NCI-H1417 (cell line): ENCODE measurements at regions not wholly inside any gene's neighbourhood (a gene's known extent, or its start where the extent isn't known, plus 50 kb on each side); places are given as distances from the start of the nearest gene placed in this dataset.
A peak's percentile ranks its signal among the peaks of the same experiment; 100 is the strongest.
"Not testable (repeated sequence)": the region's sequence is repeated elsewhere in the genome, so short reads cannot be mapped to it uniquely, and the experiment has no call there.

Experiments
- DNase-seq, 3 experiments: peaks; one replicate each; lab custom pipeline; 2025; lab: John Stamatoyannopoulos, UW

DNA sequence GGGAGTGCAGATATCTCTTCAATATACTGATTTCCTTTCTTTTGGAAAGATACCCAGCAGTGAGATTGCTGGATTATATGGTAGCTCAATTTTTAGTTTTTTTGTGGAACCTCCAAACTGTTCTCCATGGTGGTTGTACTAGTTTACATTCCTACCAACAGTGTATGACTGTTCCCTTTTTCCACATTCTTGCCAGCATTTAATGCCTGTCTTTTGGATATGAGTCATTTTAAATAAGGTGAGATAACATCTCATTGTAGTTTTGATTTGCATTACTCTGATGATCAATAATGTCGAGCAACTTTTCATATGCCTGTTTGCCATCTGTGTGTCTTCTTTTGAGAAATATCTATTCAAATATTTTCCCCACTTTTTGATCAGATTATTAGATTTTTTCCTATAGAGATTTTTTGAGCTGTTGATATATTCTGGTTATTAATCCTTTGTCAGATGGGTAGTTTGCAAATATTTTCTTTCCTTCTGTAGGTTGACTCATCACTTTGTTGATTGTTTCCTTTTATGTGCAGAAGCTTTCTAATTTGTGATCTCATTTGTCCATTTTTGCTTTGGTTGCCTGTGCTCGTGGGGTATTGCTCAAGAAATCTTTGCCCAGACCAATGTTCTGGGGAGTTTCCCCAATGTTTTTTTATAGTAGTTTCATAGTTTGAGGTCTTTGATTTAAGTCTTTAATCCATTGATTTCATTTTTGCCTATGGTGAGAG is 552.7 kb downstream of the ZNF674 start:
- DNase-seq = no peak

DNA sequence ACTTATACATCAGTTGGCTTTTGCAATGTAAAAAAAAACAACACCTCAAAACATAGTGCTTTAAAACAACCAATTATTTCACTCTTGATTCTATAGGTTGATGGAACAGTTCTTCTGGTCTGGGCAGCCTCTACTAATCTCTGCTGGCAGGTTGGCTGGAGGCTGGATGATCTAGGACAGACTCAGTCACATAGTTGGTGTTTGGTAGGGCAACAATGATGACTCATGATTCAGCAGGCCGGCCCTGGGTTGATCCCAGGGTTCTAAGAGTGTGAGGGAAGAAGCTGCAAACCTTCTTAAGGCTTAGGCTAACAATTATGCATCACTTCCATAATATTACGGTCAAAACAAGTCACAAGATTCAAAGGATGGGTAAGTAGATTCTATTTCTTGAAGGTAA is 558.2 kb downstream of the ZNF674 start:
- DNase-seq = no peak

- no peak for DNase-seq
Observed at GRCh38 chrX:45986081-45986480, 559.1 kb downstream of the ZNF674 start.

DNA sequence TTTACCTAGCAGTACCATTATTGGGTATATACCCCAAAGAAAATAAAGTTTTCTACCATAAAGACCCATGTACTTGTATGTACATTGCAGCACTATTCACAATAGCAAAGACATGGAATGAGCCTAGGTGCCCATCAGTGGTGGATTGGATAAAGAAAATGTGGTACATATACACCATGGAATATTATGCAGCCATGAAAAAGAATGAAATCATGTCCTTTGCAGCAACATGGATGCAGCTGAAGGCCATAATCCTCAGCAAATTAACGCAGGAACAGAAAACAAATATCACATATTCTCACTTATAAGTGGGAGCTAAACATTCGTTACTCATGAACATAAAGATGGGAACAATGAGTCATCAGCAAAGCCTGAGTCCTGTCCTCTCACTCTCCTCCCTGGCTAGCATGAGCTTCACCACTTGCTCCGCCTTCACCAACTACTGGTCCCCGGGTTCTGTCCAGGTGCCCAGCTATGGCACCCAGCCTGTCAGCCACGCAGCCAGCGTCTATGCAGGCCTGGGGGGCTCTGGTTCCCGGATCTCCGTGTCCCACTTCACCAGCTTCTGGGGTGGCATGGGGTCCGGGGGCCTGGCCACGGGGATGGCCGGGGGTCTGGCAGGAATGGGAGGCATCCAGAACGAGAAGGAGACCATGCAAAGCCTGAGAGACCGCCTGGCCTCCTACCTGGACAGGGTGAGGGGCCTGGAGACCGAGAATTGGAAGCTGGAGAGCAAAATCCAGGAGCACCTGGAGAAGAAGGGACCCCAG is 562.1 kb downstream of the ZNF674 start:
- not testable (repeated sequence) for DNase-seq

GRCh38 chrX:45980726-45981125 is 564.5 kb downstream of the ZNF674 start:
- DNase-seq = no peak

GRCh38 chrX:45975633-45976032 is 569.6 kb downstream of the ZNF674 start:
- no peak for DNase-seq

DNA sequence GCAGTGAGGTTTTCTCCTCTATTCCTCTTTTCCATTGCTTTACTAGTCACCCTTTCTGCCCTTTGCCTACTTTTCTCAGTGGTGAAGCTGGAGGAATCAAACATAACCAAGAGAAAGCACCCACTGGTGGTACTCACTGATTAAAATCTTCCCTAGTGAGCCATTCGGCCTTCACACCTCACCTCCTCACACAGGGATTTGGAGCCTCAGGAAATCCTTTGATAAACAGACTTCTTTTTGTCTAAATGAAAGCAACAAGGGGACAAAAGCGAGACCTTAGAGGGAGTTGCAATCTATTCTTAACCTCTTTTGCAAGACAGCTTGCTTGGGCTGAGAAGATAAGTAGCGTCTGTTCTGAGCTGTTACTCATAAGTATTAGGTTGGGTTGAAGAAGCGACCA is 572.6 kb downstream of the ZNF674 start:
- no peak for DNase-seq

DNA sequence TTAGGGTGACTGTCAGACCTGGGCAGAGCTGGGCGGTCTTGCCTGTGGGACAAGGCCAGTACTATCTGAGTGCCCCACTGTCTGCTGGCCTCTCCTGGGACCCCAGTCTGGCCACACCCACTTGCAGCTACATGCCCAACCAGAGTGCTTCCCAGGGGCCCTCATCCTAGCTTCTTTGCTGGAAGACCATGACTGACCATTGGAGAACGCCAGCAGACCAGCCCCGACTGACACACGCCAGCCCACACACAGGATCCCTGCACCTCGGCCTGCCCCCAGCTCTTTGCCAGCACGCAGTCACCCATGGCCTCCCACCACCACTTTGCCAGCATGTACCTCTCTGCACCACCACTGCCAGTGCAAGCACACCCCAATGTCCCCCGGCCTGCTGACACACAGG is 585.7 kb downstream of the ZNF674 start:
- DNase-seq = no peak

- DNase-seq = peak in 1 of 3 experiments; percentile 49
Observed at GRCh38 chrX:45956191-45956870, 588.9 kb downstream of the ZNF674 start.

GRCh38 chrX:45955661-45956060 is 589.6 kb downstream of the ZNF674 start:
- DNase-seq = no peak

DNA sequence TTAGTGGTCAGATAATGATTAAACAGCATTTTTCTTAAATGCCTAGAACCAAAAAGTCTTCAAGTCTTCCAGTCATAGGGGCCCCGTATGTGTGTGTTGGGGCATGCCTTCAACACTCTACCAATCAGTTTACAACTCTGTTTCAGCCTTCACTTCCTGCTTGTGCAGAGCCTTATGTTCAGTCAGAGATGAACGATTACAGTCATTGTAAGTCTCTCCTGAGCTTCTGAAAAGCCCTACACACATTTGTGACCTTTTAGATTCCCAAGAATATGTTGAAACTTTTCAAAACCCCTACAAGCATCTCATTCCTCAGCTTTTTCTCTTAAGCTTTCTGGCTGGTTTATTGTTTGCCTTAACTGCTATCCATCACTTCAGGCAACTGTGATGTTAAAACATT is 591.2 kb downstream of the ZNF674 start:
- no peak for DNase-seq

DNA sequence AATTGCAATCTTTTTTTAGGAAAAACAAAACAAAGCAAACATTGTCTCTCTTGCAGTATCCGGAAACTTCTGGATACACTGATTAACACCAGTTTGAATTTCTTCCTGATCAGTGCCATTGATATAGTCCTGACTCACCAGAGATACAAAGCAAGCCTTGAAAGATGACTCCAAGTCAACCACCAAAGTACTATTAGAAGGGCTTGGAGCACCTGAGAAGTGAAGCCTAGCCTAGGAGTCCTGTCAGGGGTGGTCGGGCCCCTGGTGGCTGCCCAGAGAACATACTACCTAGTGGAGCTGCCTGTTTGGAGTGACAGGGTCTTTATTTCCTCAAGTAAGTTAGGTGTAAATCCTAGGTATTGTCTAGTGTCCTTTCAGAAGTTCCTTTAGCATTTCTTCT is 593.2 kb downstream of the ZNF674 start:
- DNase-seq = no peak

DNA sequence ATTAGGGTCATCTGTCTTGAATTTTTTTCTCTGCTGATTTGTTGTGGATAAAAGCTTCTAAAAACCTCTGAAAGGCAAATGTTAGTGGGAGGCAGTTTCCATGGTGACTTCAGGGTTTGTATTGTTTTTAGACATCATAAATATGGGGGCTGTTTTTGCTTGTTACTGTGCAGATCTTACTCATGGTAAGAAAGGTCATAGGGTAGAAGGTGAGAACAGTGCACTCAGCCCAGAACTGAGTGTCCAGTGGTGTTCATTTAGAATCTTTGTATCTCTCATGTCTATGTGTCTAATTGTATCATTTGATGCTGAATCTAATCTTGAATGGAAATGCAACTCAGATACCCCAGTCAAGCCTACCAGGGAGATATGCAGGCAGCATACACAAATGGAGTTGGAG is 609.8 kb downstream of the ZNF674 start:
- DNase-seq = no peak

- DNase-seq = no peak
Observed at GRCh38 chrX:45912316-45912715, 632.9 kb downstream of the ZNF674 start.

GRCh38 chrX:45907786-45908185 is 637.4 kb downstream of the ZNF674 start:
- no peak for DNase-seq

DNA sequence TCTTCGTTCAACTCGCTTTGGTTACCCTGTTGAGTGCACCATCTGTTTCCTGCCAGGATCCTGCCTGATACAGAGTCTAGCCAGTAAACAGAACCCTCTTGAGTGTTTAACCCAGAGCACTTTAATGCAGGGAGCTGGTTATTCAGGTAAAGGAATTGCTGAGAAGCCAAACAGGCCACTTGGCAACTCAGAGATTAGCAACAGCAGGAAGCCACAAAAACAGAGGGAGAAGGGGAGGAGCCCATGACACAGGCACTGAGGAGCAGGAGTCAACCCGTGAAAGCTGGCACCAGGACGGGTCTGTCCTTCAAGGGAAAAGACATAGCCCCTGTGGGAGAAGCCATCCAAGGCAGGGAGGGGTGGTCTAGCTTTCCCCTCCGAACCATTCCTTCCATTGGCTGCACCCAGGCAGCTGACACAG is 641.4 kb downstream of the ZNF674 start:
- DNase-seq = peak in 2 of 3 experiments; percentile 22 to 70

GRCh38 chrX:45900766-45901615 is 644.2 kb downstream of the ZNF674 start:
- DNase-seq = no peak

GRCh38 chrX:45894864-45895645 is 650.2 kb downstream of the ZNF674 start:
- no peak for DNase-seq

GRCh38 chrX:45889471-45889870 is 655.8 kb downstream of the ZNF674 start:
- DNase-seq = no peak

GRCh38 chrX:45888518-45888917 is 656.7 kb downstream of the ZNF674 start:
- DNase-seq = peak in 2 of 3 experiments; percentile 15 to 42

GRCh38 chrX:45885931-45886330 is 659.3 kb downstream of the ZNF674 start:
- DNase-seq = no peak
